H4 (cell line): ENCODE measurements at regions not wholly inside any gene's neighbourhood (a gene's known extent, or its start where the extent isn't known, plus 50 kb on each side); places are given as distances from the start of the nearest gene placed in this dataset.

Experiments used
- DNase-seq: peaks from one replicate; pipeline ENCODE4 v3.0.0-alpha.2; 2015; ENCODE audit warnings: low spot score

DNA sequence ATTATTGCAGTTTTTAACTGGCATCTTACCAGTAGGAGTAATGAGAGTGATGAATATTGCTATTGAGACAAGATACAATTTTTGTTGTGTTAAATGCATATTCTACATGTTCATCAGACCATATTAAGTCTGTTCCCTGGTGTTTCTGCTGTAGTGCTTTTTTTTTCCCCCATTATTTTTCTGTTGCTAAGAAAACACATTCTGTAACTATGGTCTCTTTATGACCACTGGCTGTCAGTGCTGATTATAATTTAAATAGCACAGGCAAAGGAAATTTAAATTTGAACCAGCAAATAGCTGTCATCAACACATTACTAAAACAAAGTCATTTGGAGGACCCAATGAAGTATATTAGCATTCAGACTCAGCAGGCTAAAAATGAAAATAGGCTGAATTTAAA, 98.3 kb upstream of the ANKRD50 start:
- DNase-seq = no peak

DNA sequence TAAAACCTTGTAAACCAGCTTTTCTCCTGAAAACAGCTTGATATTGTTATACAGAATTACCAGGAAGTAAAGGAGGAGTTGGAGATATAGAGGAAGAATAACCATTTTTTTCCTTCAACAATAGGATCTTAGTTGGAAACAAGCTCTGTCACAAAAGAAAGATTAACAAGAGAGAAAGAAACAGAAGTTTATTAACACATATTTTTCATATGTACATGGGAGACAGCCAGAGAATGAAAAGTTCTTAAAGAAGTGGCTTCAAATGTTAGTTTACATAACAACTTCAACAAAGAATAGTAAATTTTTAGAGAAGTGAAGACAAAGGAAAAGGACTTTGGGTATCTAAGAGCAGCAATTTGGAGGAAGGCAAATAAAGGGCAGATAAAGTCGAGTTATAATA, 94.9 kb upstream of the ANKRD50 start:
- DNase-seq = no peak

DNA sequence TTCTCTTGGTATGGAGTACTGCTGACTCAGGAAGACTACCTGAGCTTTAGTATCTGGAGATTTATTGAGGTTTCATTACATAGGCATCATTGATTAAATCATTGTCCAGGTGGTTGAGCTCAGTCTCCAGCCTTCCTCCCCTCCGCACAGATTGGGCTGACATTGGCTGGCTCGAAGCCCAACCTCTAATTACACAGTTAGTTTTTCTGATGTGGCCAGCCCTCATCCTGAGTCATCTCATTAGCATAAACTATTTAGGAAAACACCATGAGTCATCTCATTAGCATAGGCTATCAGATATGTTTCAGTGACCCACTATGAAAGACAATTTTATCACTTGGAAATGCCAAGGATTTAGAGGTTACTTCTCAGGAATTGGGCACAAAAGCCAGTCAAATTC, 93.9 kb upstream of the ANKRD50 start:
- peak; percentile 67 for DNase-seq

DNA sequence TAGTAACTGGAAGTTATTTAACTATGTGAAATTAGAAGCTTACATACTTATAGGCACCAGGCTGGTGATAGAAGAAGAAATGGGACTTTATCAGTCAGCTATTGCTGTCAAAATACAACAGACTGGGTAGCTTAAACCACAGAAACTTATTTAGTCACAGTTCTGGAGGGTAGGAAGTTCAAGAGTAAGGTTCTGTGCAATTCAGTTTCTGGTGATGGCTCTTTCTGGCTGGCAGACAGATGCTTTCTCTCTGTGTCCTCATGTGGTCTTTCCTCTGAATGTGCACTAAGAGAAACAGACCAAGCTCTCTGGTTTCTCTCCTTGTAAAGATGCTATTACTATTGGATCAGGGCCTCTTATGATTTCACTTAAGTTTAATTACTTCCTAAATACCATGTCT, 92.1 kb upstream of the ANKRD50 start:
- DNase-seq = no peak

GRCh38 chr4:124804041-124804440, 91.5 kb upstream of the ANKRD50 start:
- DNase-seq = no peak

DNA sequence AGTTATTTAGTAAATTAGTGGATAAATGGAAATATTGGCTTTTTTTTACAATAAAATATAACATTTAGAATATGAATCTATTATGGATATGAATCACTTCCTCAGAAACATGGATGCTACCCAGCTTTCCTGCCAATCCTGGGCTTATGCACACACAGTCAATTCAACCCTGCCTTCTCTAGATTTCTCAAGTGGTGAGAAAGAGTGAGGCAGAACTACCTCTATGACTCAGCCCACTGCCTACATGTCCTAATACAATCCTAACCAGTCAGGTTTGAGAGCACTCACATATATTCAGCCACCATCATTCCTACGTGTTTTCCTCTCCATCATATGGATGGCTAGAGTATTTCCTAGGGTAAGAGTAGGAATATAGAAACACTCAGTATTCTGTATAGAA, 91.1 kb upstream of the ANKRD50 start:
- no peak for DNase-seq

DNA sequence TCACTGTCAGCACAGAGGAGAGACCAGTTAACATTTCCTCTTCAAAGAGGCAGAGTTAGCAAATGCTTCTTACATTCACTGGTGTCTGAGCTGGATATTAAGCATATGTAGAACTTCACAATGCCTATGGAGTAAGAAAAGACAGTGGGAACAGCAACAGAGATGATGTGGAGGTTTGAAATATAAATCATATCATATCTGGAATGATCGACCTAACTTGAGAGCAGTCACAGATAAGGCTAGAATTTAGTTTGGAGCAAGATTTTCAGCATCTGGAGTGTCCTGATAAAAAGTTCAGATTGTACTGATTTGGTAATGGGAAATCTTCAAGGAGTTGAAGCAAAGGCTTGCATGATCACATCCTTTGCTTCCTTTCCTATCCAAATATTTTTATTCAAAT, 90.5 kb upstream of the ANKRD50 start:
- DNase-seq = no peak

DNA sequence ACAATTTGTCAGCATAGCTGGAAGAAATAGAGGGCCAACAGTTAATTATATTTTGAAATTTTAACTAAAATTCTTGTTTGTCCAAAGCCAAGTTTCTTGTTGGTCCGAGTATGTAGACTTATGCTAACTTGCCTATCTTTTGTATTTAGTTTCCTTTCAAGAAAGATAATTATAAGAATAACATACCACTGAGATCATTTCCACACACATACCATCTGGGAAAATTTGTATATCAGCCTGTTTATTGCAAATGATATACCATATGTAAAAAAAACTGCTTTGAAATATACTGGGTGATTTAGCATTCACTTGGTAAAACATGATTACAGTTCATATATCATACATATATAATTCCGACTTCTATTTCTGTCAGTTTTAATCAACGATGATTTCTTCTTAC, 84.7 kb upstream of the ANKRD50 start:
- no peak for DNase-seq

DNA sequence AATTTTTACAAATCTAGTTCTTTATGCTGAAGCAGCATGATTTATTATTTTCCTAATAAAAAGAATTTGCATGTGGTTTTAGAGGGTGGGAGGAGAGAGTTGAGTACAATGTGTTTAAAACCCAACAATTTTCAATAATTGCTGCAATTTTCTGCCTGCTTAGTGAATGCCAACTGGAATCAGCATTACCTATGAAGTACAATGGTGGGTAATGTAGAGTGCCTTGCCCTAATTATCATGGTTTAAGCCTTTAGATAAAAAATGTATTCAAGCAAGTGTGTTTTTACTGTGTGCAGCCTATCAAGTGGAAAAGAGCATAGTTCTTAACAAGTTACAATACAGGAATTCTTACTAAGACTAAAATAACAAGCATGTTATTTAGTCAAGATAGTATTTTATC, 77.9 kb upstream of the ANKRD50 start:
- no peak for DNase-seq

DNA sequence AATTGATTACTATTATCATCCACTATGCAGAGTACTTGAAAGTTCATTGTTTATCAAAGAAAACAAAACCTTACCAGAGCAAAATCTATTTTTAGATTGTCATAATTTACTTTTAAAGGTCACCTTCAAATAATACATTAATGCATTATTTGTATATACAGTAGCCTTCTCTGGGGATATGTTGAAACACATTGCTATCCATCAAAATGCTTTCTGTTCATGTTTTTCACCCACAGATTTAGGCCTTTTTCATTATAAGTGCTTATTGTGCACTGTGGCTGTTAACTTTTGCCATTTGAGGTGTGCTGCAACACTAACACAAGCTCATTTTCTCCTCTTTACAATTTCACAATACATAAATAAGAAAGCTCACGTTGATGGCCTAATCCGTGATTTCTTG, 74.1 kb upstream of the ANKRD50 start:
- no peak for DNase-seq

GRCh38 chr4:124785645-124786044, 73.1 kb upstream of the ANKRD50 start:
- DNase-seq = no peak

DNA sequence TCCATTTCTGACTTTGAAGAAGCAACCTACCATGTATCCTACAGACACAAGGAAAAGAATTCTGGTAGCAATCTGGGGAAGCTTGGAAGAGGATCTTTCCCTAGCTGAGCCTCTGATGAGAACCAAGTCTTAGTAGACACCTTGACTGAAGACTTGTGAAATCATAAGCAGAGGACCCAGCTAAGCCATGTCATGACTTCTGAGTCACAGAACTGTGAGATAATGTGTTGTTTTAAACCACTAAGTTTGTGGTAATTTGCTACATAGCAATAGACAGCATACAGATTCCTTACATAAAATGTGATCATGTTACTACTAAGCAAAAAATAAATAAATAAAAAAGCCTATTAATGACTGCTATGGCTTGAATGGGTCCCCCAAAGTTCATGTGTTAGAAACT, 71.3 kb upstream of the ANKRD50 start:
- peak; percentile 38 for DNase-seq

GRCh38 chr4:124777007-124777406, 64.5 kb upstream of the ANKRD50 start:
- no peak for DNase-seq

- DNase-seq = no peak
These were observed 56.2 kb upstream of the ANKRD50 start for GRCh38 chr4:124768596-124769365.

GRCh38 chr4:124762956-124763355, 50.4 kb upstream of the ANKRD50 start:
- DNase-seq = no peak
